A673 (cell line): ENCODE measurements at regions not wholly inside any gene's neighbourhood (a gene's known extent, or its start where the extent isn't known, plus 50 kb on each side); places are given as distances from the start of the nearest gene placed in this dataset.

Experiments used
- EZH2 ChIP-seq: fragments of 200-600 bp; sonication (generic); IDR thresholded peaks from 2 replicates; pipeline ENCODE4 v1.6.1; 2017; ENCODE audit warnings: borderline replicate concordance, low read depth, mild to moderate bottlenecking, mixed read lengths, antibody characterized with exemption, low read length; ENCODE audit not compliant: poor library complexity, severe bottlenecking
- TF ChIP-seq, protein P1 (sequence below): fragments of 300-800, 200-600 bp; sonication (generic); conservative IDR thresholded peaks from 2 replicates; pipeline ENCODE4 v1.5.1; 2017; ENCODE audit warnings: low read depth, mild to moderate bottlenecking, antibody characterized with exemption, low read length, moderate library complexity, mixed read lengths

DNA sequence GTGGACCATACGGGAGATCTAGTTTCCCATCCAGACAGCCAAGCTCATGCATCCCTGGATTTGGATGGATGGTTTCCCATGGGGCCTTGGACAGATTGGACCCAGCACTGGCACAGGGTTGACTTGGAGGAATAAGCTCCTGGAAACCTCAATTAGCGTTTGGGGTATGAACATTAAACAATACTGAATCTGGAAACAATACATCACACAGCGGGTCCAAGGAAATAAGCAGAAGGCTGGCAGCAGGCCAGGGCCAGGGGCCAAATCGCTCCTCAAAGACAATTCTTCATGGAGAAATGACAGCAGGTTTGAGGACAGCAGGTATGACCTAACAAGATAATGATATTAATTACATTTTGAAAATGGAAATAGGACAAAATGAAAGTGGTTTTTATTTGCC lies 540.6 kb downstream of the RIT2 start:
- TF ChIP-seq, protein P1, sequence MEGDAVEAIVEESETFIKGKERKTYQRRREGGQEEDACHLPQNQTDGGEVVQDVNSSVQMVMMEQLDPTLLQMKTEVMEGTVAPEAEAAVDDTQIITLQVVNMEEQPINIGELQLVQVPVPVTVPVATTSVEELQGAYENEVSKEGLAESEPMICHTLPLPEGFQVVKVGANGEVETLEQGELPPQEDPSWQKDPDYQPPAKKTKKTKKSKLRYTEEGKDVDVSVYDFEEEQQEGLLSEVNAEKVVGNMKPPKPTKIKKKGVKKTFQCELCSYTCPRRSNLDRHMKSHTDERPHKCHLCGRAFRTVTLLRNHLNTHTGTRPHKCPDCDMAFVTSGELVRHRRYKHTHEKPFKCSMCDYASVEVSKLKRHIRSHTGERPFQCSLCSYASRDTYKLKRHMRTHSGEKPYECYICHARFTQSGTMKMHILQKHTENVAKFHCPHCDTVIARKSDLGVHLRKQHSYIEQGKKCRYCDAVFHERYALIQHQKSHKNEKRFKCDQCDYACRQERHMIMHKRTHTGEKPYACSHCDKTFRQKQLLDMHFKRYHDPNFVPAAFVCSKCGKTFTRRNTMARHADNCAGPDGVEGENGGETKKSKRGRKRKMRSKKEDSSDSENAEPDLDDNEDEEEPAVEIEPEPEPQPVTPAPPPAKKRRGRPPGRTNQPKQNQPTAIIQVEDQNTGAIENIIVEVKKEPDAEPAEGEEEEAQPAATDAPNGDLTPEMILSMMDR = no peak
- TF ChIP-seq EZH2 = no peak
